ENCODE measurements at regions not wholly inside any gene's neighbourhood (a gene's known extent, or its start where the extent isn't known, plus 50 kb on each side); places are given as distances from the start of the nearest gene placed in this dataset.

- TF ChIP-seq REST (IDR thresholded peaks at IDR 0.05; ENCODE audit: unreplicated experiment), result no peak
- TF ChIP-seq EZH2phosphoT487 (IDR thresholded peaks at IDR 0.05; ENCODE audit: unreplicated experiment), result no peak
- TF ChIP-seq ZNF462 (CRISPR knock-in tag; IDR thresholded peaks at IDR 0.05), result no peak
Measured at GRCh38 chr4:43782391-43782790, 666.2 kb downstream of the KCTD8 start (continued).

GRCh38 chr4:43816116-43816515 lies 632.5 kb downstream of the KCTD8 start:
- H4K20me1 ChIP-seq (replicated peaks; ENCODE audit: insufficient read depth), result no peaks in the 10 kb centered on the region
- ATAC-seq (no peak), DNase-seq (ENCODE audit: low spot score) (no peak)
- H3K36me3 ChIP-seq (ENCODE audit: insufficient read depth), result no peaks in the 10 kb centered on the region
- H3K27ac ChIP-seq (ENCODE audit: low read depth), result no peak overlapping the region
- H3K36me3 Mint-ChIP-seq (ENCODE audit: low read depth), result peaks cover 11% of the 10 kb centered on the region
- no peak overlapping the region for H3K4me2 ChIP-seq
- 0 out of 2 replicates have a peak, but pooled peaks cover 8% of the 10 kb centered on the region for H3K9me2 ChIP-seq (ENCODE audit: insufficient read depth)
- H3K9me3 Mint-ChIP-seq, result peaks cover 23% of the 10 kb centered on the region
- no peak overlapping the region for H3K4me3 ChIP-seq
- H3K4me1 ChIP-seq (ENCODE audit: insufficient read depth), result no peaks in the 10 kb centered on the region
- TF ChIP-seq ETS1 (IDR thresholded peaks at IDR 0.05) (no peak), JUNB (IDR thresholded peaks at IDR 0.05; ENCODE audit: unreplicated experiment) (no peak), EZH2phosphoT487 (IDR thresholded peaks at IDR 0.05; ENCODE audit: unreplicated experiment) (no peak), CREB1 (CRISPR knock-in tag; IDR thresholded peaks at IDR 0.05; ENCODE audit: low read depth) (no peak), ZNF331 (CRISPR knock-in tag; IDR thresholded peaks at IDR 0.05; ENCODE audit: low read depth) (no peak), POLR2AphosphoS5 (IDR thresholded peaks at IDR 0.05; ENCODE audit: low read depth) (no peak), NANOG (IDR thresholded peaks at IDR 0.05; ENCODE audit: borderline replicate concordance) (no peak)
- peaks cover 1% of the 10 kb centered on the region for H3K27me3 Mint-ChIP-seq (ENCODE audit: insufficient read depth, low read depth, poor library complexity)
- H3K4me1 Mint-ChIP-seq, result no peaks in the 10 kb centered on the region
- H3F3A ChIP-seq (replicated peaks; ENCODE audit: low read depth), result no peaks in the 10 kb centered on the region
- no peak overlapping the region for H3K27ac Mint-ChIP-seq
- H3K27me3 ChIP-seq (ENCODE audit: insufficient read depth), result no peaks in the 10 kb centered on the region
- no peak overlapping the region for H2AFZ ChIP-seq
- no peaks in the 10 kb centered on the region for H3K79me2 ChIP-seq (replicated peaks; ENCODE audit: insufficient read depth)
- H3K4me3 Mint-ChIP-seq, result no peak overlapping the region

Measured in GM23338 (cell line).